ENCODE measurements at regions not wholly inside any gene's neighbourhood (a gene's known extent, or its start where the extent isn't known, plus 50 kb on each side); places are given as distances from the start of the nearest gene placed in this dataset.

- in situ Hi-C loops (cut with MboI; ENCODE audit: low pct_unique_long_range_greater_than_20kb, low sequenced_read_pairs), result no loop called here
- DNase-seq, result peak; percentile 76
Observed at GRCh38 chr2:20135631-20136050, 84.2 kb upstream of the LAPTM4A start.

- DNase-seq, result no peak
- in situ Hi-C loops (cut with MboI; ENCODE audit: low pct_unique_long_range_greater_than_20kb, low sequenced_read_pairs), result no loop called here
Observed at GRCh38 chr2:20132990-20133535, 81.6 kb upstream of the LAPTM4A start.

GRCh38 chr2:20130821-20131645, 79.6 kb upstream of the LAPTM4A start:
- DNase-seq, result no peak
- in situ Hi-C loops (cut with MboI; ENCODE audit: low pct_unique_long_range_greater_than_20kb, low sequenced_read_pairs), result no loop called here

- in situ Hi-C loops (cut with MboI; ENCODE audit: low pct_unique_long_range_greater_than_20kb, low sequenced_read_pairs), result no loop called here
- DNase-seq, result no peak
Observed at GRCh38 chr2:20130160-20130560, 78.7 kb upstream of the LAPTM4A start.

GRCh38 chr2:20129331-20130159, 78.1 kb upstream of the LAPTM4A start:
- in situ Hi-C loops (cut with MboI; ENCODE audit: low pct_unique_long_range_greater_than_20kb, low sequenced_read_pairs), result no loop called here
- DNase-seq, result no peak

GRCh38 chr2:20128506-20129330, 77.3 kb upstream of the LAPTM4A start:
- in situ Hi-C loops (cut with MboI; ENCODE audit: low pct_unique_long_range_greater_than_20kb, low sequenced_read_pairs), result no loop called here
- DNase-seq, result no peak

GRCh38 chr2:20126469-20126868, 75.0 kb upstream of the LAPTM4A start:
- no peak for DNase-seq
- in situ Hi-C loops (cut with MboI; ENCODE audit: low pct_unique_long_range_greater_than_20kb, low sequenced_read_pairs), result no loop called here

- in situ Hi-C loops (cut with MboI; ENCODE audit: low pct_unique_long_range_greater_than_20kb, low sequenced_read_pairs), result no loop called here
- no peak for DNase-seq
Observed at GRCh38 chr2:20126040-20126439, 74.6 kb upstream of the LAPTM4A start.

- in situ Hi-C loops (cut with MboI; ENCODE audit: low pct_unique_long_range_greater_than_20kb, low sequenced_read_pairs), result no loop called here
Observed at GRCh38 chr2:20125616-20126015, 74.2 kb upstream of the LAPTM4A start.

GRCh38 chr2:20125164-20125563, 73.7 kb upstream of the LAPTM4A start:
- DNase-seq, result no peak
- in situ Hi-C loops (cut with MboI; ENCODE audit: low pct_unique_long_range_greater_than_20kb, low sequenced_read_pairs), result no loop called here

More at GRCh38 chr2:20125616-20126015, 74.2 kb upstream of the LAPTM4A start:
- DNase-seq, result no peak

- DNase-seq, result no peak
- in situ Hi-C loops (cut with MboI; ENCODE audit: low pct_unique_long_range_greater_than_20kb, low sequenced_read_pairs), result loop anchor here (25.0 kb wide), 1 partner anchor 513 kb away; no protein-coding TSS in a partner anchor
Observed at GRCh38 chr2:20123871-20124594, 72.6 kb upstream of the LAPTM4A start.

- DNase-seq, result no peak
- in situ Hi-C loops (cut with MboI; ENCODE audit: low pct_unique_long_range_greater_than_20kb, low sequenced_read_pairs), result loop anchor here (25.0 kb wide), 1 partner anchor 514 kb away; no protein-coding TSS in a partner anchor
Observed at GRCh38 chr2:20122864-20123263, 71.4 kb upstream of the LAPTM4A start.

- no peak for DNase-seq
- in situ Hi-C loops (cut with MboI; ENCODE audit: low pct_unique_long_range_greater_than_20kb, low sequenced_read_pairs), result loop anchor here (25.0 kb wide), 1 partner anchor 517 kb away; no protein-coding TSS in a partner anchor
Observed at GRCh38 chr2:20120569-20121416, 69.4 kb upstream of the LAPTM4A start.

GRCh38 chr2:20118051-20118450, 66.6 kb upstream of the LAPTM4A start:
- no peak for DNase-seq
- in situ Hi-C loops (cut with MboI; ENCODE audit: low pct_unique_long_range_greater_than_20kb, low sequenced_read_pairs), result loop anchor here (25.0 kb wide), 1 partner anchor 519 kb away; no protein-coding TSS in a partner anchor

GRCh38 chr2:20115902-20116301, 64.5 kb upstream of the LAPTM4A start:
- in situ Hi-C loops (cut with MboI; ENCODE audit: low pct_unique_long_range_greater_than_20kb, low sequenced_read_pairs), result loop anchor here (25.0 kb wide), 1 partner anchor 521 kb away; no protein-coding TSS in a partner anchor

GRCh38 chr2:20115374-20115773, 63.9 kb upstream of the LAPTM4A start:
- in situ Hi-C loops (cut with MboI; ENCODE audit: low pct_unique_long_range_greater_than_20kb, low sequenced_read_pairs), result loop anchor here (25.0 kb wide), 1 partner anchor 522 kb away; no protein-coding TSS in a partner anchor
- DNase-seq, result no peak

More at GRCh38 chr2:20115902-20116301, 64.5 kb upstream of the LAPTM4A start:
- no peak for DNase-seq

All from KBM-7 (cell line).